HS-5 (cell line): ENCODE measurements at regions not wholly inside any gene's neighbourhood (a gene's known extent, or its start where the extent isn't known, plus 50 kb on each side); places are given as distances from the start of the nearest gene placed in this dataset.
"Not testable (repeated sequence)": the region's sequence is repeated elsewhere in the genome, so short reads cannot be mapped to it uniquely, and the experiment has no call there.

Source experiments
- DNase-seq: peaks from one replicate; pipeline ENCODE4 v3.0.0-alpha.2; 2012; ENCODE audit warnings: low read depth

DNA sequence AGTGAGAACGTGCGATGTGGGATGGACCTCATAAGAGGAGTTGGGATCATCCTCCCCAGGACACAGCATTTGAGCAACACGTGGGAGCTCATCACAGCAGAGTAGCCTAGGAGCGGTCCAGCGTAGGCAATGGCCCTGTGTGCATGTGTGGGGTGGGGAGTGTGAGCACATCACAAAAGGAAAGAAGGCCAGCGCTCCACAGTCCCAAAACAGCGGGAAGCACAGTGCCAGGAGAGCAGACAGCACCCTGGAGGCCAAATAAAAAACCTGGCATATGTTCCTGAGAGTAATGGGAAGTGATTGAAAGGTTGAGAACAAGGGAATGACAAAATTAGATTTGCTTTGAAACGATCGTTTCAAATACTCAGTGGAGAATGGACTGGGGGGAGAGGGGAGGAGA, 226.0 kb downstream of the C7orf25 start:
- no peak for DNase-seq

- peak; percentile 88 for DNase-seq
Measured at GRCh38 chr7:42677751-42678699, 233.8 kb downstream of the C7orf25 start.

DNA sequence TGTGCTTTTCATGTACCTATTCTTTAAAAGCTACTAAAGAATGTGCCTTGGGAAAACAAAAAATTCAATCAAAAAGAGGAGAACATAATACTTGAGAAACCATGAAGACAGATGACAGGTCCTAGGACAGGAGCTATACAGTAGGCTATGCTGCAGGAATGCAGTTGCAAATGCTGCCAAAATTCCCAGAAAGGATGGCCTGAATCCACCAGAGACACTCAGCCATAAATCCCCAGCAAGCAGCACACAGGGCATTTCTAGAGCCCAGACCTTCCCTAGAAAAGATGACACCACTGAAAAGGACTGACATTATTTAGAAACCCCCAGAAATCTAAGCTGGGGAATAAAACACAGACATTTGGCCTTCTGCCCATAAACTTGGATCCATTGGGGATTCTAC, 237.3 kb downstream of the C7orf25 start:
- no peak for DNase-seq

DNA sequence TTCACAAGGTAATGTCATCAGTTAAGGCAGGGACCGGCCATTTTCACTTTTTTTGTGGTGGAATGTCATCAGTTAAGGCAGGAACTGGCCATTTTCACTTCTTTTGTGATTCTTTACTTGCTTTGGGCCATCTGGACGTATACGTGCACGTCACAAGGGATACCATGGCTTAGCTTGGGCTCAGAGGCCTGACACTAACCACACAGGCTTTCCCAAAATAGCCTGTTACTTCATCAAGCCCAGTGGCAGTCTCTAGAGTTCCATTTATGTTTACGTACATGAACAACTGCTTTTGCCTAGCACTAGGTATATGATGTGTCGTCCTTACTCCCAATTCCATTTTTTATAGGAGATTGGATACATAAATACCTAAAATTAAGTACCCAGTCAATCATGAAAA, 237.9 kb downstream of the C7orf25 start:
- DNase-seq = no peak

GRCh38 chr7:42672339-42672999, 239.4 kb downstream of the C7orf25 start:
- DNase-seq = peak; percentile 65

DNA sequence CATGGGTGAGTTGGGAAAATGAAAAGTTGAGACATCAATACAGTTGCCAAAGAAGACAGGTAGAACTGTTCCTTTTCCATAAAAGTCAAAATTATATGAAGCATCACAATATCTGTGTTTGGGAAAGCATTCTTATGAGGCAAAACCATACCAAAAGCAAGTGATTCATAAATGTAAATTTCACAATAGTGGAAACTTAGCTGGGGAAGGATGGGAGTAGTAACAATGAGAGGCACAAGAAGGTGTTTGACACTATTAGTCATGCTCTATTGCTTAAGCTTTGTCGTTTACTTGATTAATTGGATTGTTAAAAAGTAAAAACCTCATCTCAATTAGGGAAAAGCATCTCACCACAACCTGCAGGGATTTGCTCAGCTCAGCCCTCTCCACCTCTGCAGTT, 240.2 kb downstream of the C7orf25 start:
- DNase-seq = peak; percentile 86

- no peak for DNase-seq
Measured at GRCh38 chr7:42666994-42667393, 244.9 kb downstream of the C7orf25 start.

GRCh38 chr7:42662862-42663261, 249.0 kb downstream of the C7orf25 start:
- DNase-seq = no peak

DNA sequence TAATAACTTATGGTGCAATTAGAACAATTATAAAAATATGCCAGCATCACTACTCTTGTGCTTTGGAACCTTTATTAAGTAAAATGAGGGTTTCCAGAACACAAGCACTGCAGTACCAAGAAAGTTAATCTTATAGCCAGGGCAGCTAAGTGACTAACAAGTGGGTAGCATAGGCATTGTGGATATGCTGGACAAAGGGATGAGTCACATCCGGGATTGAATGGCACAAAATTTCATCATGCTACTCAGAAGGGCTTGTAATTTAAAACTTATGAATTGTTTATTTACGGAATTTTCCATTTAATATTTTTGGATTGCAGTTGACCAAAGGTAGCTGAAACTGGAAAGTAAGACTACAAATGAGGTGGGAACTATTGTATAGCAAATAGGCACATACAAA, 250.6 kb downstream of the C7orf25 start:
- peak; percentile 88 for DNase-seq

DNA sequence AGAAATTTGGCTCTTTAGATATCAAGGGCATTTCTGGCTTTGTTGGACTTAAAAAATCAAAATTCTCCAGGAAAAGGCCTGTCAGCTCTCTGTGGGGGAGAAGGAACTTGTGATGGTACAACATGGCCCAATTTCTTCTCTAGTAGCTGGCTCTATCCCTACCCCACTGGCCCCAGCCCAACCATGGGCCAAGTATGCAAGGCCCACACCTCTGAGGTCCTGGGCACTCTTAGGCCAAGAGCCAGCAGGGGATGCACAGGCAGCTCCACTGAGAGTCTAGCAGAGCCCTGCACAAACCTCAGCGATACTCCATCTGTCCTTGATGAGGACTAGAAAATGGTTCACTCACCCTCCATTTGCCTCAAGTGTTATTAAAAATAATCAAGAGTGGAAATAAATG, 261.2 kb downstream of the C7orf25 start:
- no peak for DNase-seq

GRCh38 chr7:42650171-42650570, 261.7 kb downstream of the C7orf25 start:
- DNase-seq = no peak

- no peak for DNase-seq
Measured at GRCh38 chr7:42645906-42646305, 266.0 kb downstream of the C7orf25 start.

DNA sequence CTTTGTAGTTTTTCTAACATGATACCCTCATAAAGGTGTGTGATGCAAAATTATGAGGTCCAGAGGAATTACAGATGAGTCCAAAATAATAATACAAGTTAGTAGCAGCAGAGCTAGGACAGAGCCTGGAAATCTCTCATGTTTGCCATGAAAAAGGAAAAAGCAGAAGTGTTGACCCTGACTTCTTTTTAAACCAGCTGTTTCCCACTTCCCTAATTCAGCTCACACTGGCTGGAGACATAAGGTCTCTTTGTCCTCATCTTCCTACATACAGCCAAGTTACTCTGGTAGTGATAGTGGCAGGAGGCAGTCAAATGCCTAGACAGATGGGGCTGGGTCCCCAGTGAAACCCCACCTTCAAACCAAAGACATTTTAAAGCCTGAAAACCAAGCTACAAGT, 269.2 kb downstream of the C7orf25 start:
- DNase-seq = no peak

GRCh38 chr7:42639930-42640329, 271.9 kb downstream of the C7orf25 start:
- DNase-seq = peak; percentile 14

DNA sequence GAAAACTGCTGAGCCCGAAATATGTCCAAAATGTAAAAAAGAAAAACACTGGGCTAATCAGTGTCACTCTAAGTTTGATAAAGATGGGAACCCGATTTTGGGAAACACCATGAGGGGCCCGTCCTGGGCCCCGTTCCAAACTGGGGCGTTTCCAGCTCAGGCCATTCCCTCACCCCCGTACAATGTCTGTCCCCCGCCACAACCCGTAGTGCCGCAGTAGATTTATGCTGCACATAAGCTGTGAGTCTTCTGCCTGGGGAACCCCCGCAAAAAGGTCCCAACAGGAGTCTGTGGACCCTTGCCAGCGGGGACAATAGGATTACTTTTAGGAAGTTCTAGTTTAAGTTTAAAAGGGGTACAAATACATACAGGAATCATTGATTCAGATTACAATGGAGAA, 275.5 kb downstream of the C7orf25 start:
- DNase-seq = not testable (repeated sequence)

- no peak for DNase-seq
Measured at GRCh38 chr7:42628054-42628453, 283.8 kb downstream of the C7orf25 start.

- no peak for DNase-seq
Measured at GRCh38 chr7:42627626-42628025, 284.2 kb downstream of the C7orf25 start.

DNA sequence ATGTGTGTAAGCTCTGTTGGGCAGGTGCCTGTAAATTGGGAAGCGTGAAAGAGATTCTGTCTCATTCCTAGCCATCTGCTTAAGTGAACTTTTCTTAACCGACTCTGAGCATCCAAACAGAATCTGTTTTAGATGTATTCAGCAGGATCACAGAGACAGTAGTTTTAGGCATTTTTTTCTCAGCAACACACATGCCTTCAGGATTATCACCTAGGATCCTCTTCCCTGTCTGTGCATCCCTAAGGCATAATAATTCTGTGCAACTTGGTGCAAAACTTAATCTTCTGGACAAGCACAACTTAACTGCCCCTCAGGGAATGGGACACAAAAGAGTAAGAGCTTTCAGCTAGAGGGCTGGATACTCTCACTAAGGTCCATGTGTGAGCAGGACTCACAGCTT, 284.8 kb downstream of the C7orf25 start:
- DNase-seq = no peak

GRCh38 chr7:42625421-42625820, 286.4 kb downstream of the C7orf25 start:
- no peak for DNase-seq

- no peak for DNase-seq
Measured at GRCh38 chr7:42624471-42624870, 287.4 kb downstream of the C7orf25 start.

DNA sequence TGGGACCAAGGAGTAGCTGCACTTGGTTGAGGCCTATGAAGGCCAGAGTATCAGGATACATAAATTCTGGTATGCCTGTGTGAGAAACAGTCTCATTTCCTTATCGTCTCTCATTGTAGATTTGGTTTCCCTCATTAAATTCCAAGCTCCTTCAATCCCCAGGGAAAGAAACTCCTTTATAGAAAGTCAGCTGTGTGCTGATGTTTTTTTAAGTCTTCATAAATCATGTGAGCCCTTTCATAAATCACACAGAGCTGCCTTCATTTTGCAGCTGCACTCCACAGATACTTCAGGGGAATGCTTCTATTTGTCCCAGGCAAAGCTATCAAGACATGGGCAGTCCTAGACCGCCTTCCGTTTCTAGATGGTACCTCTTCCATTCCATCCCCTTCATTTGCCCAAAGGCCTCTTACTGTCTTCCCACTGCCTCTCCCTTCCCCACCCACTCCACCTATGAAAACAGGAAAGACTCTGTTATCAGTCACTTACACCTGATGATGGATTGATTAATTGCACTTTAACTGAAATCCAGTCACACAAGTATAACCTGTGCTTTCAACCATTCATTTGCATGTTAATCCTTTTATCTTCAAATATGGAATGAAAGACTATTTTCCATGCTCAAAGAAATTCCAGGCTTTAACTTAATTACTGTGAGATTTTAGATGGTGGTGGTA, 290.2 kb downstream of the C7orf25 start:
- no peak for DNase-seq

- no peak for DNase-seq
Measured at GRCh38 chr7:42618651-42619360, 293.1 kb downstream of the C7orf25 start.
